Fibroblast of peridontal ligament (primary cell): ENCODE measurements at regions not wholly inside any gene's neighbourhood (a gene's known extent, or its start where the extent isn't known, plus 50 kb on each side); places are given as distances from the start of the nearest gene placed in this dataset.
A peak's percentile ranks its signal among the peaks of the same experiment; 100 is the strongest.
"Not testable (repeated sequence)": the region's sequence is repeated elsewhere in the genome, so short reads cannot be mapped to it uniquely, and the experiment has no call there.

Experiments used
- DNase-seq: peaks from one replicate; pipeline ENCODE4 v3.0.0-alpha.2; 2010; ENCODE audit errors: extremely low read depth

DNA sequence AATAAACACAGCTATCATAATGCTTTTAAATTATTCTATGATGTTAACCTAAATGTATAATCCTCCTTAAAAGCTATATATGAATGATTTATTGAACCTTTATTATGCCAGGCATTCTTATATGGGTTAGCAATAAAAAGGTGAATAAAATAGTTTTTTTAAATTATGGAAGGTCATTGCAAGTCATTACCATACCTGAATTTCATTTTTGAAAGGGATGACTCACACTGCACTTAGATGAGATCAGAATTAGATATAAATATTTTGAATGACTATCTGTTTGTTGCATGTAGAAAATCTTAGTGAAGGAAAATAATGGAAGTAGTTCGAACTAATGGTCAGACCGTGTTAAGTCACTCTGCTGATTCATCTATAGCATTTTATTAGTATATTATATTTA, 822.3 kb downstream of the LUZP2 start:
- DNase-seq = no peak

DNA sequence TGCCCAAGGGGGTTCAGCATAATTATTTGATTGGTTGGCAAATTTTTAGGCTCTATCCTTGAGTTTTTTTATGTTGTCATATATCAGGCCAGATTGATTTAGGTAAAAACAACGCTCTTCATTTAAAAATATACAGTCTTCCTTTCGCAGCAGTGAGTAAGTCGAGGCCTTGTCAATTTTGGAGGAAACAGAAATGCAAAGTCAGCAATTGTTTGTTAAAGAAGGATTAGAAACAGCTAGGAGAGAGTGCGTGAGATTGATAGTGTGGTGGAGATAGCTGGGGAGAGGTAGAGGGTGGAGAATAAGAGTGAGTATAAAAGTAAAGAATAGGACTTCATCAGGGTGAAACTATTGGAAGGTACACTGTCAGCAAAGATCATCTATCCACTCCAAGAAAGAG, 830.8 kb downstream of the LUZP2 start:
- no peak for DNase-seq

DNA sequence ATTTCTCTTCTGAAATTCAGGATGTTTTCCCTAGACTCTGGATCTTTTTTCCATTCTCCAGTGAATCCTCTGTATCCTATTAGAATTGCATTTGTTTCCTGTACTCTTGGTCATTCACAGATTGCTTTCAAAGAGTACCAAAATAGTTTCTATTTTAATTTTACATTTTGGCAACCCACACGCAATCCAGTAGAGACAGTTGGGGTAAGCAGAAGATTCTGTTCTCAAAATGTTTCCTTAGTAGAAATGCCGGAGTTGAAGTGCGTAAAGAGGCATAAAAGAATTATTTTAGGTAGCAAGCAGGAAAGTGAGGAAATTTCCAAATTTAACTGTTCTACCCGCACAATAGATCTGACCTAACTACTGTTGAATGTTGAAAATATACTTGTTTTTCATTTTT, 842.4 kb downstream of the LUZP2 start:
- DNase-seq = no peak

DNA sequence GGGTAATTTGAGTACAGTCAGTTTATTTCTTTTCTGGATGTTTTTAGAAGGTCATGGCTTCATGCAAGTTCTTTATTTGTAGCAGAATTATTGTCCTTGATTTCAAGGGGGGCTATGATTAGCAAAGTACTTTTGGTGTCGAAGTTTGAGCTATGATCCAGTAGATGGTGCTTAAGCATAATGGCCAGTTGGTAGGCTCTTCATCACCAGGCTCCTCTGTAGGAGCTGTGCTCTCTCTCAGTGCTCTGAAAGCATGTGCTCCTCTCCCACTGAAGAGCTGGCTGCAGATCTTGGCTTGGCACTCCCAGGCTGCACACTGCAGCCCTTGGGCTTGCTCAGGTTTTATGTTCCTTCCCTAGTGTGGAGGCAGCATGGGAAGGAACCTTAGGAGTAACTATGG, 852.7 kb downstream of the LUZP2 start:
- DNase-seq = no peak

DNA sequence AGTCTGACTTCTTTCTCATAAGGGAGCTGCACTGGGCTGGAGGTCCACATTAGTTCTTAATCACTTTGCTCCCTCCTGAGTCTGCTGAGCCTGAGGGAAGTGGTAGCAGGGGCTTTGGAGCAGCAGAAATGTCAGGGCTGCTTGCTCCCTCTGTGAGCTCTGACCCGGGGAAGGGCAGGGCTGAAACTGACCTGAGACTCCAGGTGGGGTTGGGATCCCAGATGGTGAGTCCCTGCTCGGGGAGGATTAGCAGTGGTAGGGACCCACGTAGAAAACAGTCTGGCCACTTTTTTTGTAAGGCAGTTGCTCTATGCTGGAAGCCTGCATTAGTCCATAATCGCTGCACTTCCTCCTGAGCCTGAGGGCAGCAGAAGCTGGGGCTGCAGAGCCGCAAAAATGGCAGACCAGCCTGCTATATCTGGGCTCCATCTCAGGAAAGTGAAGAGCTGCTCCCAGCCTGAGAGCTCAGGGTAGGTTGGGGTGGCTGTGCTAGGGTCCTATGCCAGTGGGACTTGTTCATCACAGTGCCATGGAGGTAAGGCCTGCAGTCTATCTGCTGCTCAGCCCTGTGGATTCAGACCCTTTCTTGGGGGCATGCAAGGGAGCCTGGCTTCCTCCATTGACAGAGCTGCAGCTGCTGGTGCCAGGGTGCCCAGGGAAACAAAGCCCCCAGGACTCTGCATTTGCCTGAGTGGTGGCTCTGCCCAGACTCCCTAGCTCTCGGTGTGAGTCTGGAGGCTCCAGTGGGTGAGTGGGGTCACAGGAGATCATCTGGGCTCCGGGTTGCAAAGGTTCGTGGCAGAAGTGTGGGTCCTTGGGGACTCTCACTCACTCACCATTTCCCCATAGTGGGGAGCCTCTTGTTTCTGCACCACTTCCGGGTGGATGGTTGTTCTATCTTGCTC, 854.3 kb downstream of the LUZP2 start:
- DNase-seq = no peak

DNA sequence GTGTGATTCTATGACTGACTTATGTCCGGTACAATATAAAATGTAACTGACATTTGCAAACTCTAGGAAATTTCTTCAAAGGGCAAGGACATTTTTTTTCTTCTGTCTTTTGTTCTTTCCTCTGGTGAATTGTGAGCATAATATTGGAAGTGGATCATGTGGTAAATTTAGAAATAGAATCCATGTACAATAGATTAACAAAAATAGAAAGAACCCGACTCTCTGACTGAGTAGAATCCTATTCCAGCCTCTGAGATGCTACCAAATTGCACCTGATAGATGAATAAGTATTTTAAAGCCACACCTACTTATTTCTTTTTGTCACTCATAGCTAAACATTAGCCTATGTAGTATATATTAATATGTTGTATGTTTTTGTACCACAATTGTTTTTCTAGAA, 860.3 kb downstream of the LUZP2 start:
- DNase-seq = no peak

DNA sequence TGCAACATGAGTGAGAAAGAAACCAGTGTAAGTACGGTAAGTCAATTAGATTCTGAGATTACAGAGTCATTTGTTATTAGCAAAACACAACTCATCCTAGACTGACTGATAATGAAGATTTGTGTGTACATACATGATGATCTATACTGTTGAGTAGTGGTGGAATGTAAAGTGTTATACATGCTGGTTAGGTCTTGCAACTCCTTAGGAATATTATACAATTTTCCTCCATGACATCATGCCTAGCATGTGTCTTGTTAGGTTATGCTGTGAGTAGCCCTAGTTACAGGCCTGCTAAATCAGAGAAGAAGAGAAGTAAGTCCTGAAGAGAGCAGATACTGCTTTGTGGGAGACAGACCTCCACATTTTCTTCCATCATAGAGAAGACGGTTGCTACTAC, 880.6 kb downstream of the LUZP2 start:
- DNase-seq = no peak

DNA sequence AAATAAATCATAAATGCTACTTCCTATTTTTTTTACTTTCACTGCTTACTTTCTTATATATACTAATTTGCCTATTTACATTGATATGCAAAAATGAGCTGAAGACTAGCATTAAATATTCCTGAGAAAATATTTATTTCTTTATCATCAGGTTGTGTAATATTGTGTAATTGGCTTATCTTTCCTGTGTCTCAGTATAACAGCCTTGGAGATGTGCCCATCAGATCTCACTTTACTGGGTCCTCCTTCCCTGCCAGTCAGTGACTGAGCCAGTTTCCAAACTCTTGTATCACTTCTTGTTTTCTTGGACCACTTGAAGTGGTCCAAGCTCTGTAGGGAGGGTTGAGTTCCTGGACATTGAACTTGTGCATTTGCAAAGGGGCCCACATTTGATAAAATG, 900.0 kb downstream of the LUZP2 start:
- no peak for DNase-seq

DNA sequence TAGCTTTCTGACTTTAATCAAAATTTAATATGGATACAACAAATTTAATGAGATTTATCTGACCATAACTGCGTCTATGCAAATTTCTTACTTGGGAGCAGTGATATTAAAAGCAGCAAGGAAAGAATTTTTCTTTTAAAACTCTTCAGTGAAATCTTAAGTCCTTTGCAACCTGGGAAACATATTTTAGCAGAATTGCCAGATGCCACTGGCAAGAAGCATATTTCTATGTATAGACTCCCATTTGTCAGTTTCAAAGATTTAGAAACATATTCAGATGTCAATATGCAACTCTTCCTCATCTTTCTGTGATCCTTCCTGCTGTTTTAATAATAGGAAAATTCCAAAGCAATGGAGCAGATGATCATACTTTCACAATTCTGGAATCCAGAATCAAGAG, 911.3 kb downstream of the LUZP2 start:
- no peak for DNase-seq

DNA sequence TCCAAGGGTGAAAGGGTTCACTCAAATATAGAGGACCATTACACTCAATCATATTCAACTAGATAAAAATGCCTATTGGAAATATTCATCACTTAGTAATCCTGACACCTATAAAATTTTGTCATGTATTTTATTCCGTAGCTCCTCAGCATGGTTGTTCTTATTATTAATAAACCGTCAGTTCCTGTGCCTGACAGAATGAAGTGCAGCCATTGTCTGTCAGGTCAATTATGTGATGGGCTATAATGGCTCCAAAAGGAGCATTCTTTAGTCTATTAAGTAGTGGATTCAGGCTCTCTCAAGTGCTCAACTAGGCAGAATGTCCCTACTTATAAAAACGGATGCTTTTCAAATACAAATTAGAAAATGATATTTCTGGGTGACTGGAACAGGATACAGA, 916.1 kb upstream of the ANO3 start:
- DNase-seq = no peak

DNA sequence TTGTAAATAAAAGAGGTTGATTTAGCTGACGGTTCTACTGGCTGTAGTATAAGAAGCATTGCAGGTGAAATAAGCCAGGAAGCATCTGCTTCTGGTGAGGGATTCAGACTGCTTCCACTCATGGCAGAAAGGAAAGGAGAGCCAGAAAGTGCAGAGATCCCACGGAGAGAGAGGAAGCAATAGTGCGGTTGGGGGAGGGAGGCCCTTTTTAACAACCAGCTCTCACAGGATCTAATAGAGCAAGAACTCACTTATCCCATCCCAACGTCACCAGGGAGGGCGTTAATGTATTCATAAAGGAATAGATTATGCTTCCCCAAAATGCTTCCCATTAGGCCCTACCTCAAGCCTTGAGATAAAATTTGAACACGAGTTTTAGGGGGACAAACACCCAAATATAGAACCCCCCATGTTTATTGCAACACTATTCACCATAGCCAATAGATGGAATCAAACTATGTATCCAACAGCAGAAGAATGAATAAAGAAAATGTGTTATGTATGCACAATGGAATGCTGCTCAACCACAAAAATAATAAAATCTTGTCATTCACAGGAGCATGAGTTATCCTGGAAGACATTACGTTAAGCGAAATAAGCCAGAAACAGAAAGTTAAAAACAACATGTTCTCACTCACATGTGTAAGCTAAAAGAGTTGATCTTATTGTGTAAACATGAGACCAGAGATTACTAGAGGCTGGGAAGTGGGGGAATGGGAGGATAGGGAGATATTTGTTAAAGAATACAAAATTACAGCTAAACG, 908.3 kb upstream of the ANO3 start:
- DNase-seq = peak; percentile 4

DNA sequence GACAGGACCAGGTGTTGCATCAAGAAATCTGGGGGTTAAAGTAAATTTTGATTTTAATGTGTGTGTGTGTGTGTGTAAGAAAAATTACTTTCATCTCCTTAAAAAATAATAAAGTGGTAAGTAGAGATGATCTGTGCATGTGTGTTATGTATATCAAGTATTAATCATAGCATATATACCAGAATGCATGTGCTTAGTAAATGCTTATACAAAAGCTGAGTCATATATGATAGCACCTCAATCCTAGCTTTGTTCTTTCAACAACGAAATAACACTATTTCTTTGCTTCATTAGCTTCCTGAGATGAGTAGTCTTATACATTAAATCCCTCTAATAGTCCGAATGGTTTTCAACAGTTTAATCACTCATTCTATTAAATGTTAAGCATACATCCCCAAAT, 899.6 kb upstream of the ANO3 start:
- no peak for DNase-seq

DNA sequence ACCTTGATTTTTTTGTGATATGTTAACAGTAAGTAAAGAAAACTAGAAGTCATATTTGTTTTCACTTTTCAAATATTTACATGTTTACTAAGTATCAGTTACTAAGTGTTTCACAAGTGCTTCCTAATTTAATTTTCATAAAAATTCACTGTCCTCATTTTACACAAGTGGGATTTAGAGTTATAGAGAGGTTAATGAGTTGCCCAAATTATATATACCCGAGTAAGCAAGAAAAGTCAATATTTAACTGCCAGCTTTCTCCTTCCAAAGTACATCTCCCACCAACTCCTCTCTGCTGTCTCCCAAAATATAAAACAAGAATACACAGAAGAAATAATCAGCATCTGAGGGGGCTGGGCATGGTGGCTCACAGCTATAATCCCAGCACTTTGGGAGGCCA, 896.7 kb upstream of the ANO3 start:
- no peak for DNase-seq

DNA sequence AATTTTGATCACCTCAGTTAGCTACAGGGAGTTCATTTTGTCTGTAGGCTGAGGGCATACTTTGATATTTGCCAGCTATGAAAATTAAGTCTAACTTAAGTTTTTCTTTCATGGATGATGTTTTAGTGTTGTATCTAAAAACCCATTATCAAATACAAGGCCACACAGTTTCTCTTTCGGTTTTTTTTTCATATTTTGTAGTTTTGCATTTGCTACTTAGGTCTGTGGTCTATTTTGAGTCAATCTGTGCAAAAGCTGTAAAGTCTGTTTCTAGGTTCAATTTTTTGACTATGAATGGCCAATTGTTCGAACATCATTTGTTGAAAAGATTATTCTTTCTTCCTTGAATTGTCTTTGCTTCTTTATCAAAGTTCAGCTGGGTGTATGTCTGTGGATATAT, 895.6 kb upstream of the ANO3 start:
- no peak for DNase-seq

DNA sequence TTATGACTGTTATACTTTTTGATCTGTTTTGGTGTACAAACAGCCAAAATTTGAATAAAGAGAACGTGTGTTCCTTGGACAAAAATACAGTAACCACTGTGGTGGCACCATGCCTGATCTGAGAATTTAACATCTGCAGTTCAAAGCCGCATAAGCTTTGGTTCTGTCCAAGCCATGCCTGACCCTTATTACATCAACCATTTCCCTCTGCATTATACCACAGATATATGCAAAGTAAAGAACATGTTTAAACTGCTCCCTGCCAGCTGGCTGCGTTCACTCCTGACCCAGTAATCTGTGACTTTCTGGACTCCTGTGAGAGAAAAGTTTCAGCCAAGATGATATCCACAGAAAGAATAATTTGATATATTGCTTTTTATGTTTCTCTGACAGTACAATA, 890.5 kb upstream of the ANO3 start:
- no peak for DNase-seq

DNA sequence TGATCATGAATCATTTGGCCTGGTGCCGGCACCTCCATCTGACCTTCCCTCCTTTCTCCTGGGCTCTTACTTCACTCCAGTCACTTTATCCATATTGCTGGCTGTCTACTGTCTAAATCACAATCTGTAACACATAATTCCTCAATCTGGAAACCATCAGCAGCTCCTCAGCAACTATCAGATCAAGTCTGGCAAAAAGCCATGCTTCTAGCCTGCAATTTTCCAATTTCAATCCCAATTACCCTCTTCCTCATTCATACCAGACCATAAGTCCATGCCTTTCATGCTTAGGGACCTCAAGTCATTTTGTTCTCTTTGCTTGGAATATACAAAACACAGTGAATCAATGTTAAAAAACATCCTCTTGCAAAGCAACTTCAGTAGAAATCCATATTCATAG, 882.8 kb upstream of the ANO3 start:
- no peak for DNase-seq

DNA sequence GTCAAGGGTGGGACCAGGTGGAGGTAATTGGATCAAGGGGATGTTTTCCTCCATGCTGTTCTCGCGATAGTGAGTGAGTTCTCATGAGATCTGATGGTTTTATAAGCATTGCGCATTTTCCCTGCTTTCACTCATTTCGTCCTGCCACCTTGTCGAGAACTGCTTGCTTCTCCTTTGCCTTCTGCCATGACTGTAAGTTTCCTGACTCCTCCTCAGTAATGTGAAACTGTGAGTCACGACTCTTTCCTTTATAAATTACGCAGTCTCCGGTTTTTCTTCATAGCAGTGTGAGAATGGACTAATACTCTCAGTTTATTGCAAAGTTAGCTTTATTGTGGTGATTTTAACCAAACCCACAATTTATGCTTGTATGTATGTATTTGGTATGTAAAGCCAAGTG, 878.5 kb upstream of the ANO3 start:
- no peak for DNase-seq

DNA sequence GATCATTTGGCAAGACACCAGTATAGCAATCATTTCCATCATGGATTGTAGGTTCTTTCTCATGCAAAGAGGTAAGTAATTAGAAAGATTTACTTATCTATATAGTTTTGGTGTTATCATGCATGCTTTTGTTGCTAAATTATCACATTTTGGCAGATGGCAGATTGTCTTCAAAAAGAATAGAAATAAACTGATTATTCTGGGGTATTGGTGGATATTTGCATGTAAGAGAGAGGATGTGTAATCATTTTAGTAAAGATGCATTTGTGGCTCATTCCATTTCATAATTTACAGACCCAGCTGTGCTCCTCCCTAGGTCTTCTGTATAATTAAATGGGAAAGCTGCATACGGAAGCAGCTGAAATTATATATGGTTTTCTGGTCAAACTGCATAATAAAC, 875.7 kb upstream of the ANO3 start:
- no peak for DNase-seq

DNA sequence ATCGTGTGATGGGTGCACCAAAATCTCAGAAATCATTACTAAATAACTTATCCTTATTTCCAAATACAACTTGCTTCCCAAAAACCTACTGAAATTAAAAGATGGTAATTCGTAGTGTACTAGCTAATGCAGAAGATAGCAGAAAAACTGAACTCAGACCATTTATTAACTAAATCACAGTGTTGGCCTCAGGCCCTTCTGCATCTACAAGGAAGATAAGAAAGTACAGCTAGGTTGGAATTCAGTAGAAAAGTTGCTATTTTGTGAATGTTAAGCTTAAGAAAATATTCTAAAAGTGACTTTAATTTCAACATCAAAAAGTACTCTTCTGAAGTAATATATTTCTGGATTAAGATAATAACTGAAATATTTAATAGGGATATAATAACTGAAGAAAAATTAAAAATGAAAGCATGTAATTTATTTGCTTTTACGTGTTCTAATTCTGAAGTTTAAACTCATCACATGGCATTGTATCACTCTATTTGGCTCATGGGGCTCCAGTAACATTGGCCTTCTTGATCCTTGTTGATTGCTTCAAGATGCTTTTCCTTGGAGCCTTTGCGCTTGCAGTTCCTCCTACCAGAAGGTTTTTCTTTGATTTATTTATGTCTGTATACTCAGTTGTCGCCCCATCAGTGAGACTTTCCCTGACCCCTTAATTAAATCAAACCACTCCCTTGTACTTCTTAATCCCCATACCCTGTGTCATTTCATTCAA, 847.9 kb upstream of the ANO3 start:
- no peak for DNase-seq

DNA sequence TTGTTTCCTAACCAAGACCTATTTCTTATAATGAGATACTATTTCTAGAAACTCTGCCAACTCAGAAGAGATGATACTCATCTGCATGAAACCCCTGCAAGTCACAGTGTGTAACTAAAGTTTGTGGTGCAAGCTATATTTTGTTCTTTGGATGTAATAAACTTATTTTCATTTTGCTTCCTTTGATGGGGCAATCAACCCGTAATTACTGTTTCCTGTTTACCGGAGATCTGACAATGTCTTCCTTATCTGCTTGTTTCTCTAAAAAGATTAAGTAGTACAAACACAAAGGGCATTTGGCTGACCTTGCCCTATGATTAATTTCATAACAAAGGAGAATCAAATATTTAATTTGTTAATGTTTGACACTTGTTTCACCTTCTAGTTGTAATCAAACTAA, 846.6 kb upstream of the ANO3 start:
- no peak for DNase-seq

DNA sequence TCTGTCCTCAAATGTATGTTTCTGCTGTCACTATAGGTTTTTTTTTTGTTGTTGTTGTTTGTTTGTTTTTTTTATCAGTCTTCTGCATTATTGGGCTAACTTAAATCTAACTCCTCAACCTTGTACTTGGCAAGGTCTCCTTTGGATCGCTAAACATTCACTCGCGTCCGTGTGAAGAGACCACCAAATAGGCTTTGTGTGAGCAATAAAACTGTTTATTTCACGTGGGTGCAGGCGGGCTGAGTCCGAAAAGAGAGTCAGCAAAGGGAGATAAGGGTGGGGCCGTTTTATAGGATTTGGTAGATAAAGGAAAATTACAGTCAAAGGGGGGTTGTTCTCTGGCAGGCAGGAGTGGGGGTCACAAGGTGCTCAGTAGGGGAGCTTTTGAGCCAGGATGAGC, 845.6 kb upstream of the ANO3 start:
- DNase-seq = not testable (repeated sequence)

DNA sequence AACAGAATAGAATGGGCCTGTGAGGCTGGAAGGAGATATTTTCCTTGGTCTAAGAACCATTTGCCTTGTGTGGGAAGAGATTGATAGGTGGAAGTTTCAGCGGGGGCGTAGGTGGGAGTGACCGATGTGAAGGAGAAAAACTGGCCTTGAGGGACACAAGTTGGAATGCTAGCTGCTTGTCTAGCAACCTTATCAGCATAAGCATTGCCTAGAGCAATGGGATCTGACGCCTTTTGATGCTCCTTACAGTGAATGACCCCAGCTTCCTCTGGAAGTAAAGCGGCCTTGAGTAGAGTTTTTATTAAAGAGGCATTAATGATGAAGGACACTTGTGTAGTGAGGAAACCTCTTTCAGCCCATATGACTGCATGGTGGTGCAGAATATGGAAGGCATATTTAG, 843.8 kb upstream of the ANO3 start:
- not testable (repeated sequence) for DNase-seq

DNA sequence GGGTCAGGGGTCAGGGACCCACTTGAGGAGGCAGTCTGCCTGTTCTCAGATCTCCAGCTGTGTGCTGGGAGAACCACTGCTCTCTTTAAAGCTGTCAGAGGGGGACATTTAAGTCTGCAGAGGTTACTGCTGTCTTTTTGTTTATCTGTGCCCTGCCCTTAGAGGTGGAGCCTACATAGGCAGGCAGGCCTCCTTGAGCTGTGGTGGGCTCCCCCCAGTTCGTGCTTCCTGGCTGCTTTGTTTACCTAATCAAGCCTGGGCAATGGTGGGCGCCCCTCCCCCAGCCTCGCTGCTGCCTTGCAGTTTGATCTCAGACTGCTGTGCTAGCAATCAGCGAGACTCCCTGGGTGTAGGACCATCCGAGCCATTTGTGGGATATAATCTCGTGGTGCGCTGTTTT, 830.5 kb upstream of the ANO3 start:
- not testable (repeated sequence) for DNase-seq
